GM18951 (cell line): ENCODE measurements at regions not wholly inside any gene's neighbourhood (a gene's known extent, or its start where the extent isn't known, plus 50 kb on each side); places are given as distances from the start of the nearest gene placed in this dataset.

Experiments
- POLR2A ChIP-seq: IDR thresholded peaks from 4 replicates; pipeline ENCODE4 v1.6.1; 2011; ENCODE audit warnings: mild to moderate bottlenecking; ENCODE audit not compliant: insufficient read length, insufficient read depth; ENCODE audit errors: extremely low read depth
- in situ Hi-C: fragments of 300-500 bp; cut with MboI; formaldehyde crosslinking; loops from one replicate; pipeline ENCODE4 v1.12.0; 2022; ENCODE audit warnings: low sequenced_read_pairs, mixed read lengths, inconsistent platforms; ENCODE audit not compliant: unreplicated experiment

GRCh38 chr15:98523912-98524662 is 124.3 kb upstream of the IGF1R start:
- no peak for TF ChIP-seq POLR2A
- in situ Hi-C loops: loop anchor here (10.0 kb wide), 1 partner anchor 131 kb away; no protein-coding TSS in a partner anchor

GRCh38 chr15:98524838-98525660 is 123.3 kb upstream of the IGF1R start:
- no peak for TF ChIP-seq POLR2A
- in situ Hi-C loops: loop anchor here (10.0 kb wide), 1 partner anchor 130 kb away; no protein-coding TSS in a partner anchor

- no peak for TF ChIP-seq POLR2A
- in situ Hi-C loops: loop anchor here (10.0 kb wide), 1 partner anchor 129 kb away; no protein-coding TSS in a partner anchor
These were observed 122.7 kb upstream of the IGF1R start for GRCh38 chr15:98525661-98526001.

GRCh38 chr15:98526094-98526493 is 122.2 kb upstream of the IGF1R start:
- no peak for TF ChIP-seq POLR2A
- in situ Hi-C loops: loop anchor here (10.0 kb wide), 1 partner anchor 129 kb away; no protein-coding TSS in a partner anchor

GRCh38 chr15:98528046-98528725 is 120.2 kb upstream of the IGF1R start:
- in situ Hi-C loops: loop anchor here (10.0 kb wide), 1 partner anchor 127 kb away; no protein-coding TSS in a partner anchor
- TF ChIP-seq POLR2A: no peak

- TF ChIP-seq POLR2A: no peak
- in situ Hi-C loops: loop anchor here (10.0 kb wide), 1 partner anchor 125 kb away; no protein-coding TSS in a partner anchor
These were observed 118.9 kb upstream of the IGF1R start for GRCh38 chr15:98529205-98530145.

GRCh38 chr15:98530570-98530969 is 117.8 kb upstream of the IGF1R start:
- no peak for TF ChIP-seq POLR2A
- in situ Hi-C loops: no loop called here

GRCh38 chr15:98532063-98532462 is 116.3 kb upstream of the IGF1R start:
- in situ Hi-C loops: no loop called here
- no peak for TF ChIP-seq POLR2A

- in situ Hi-C loops: no loop called here
- TF ChIP-seq POLR2A: no peak
These were observed 111.4 kb upstream of the IGF1R start for GRCh38 chr15:98536976-98537375.

GRCh38 chr15:98537516-98538060 is 110.8 kb upstream of the IGF1R start:
- TF ChIP-seq POLR2A: no peak
- in situ Hi-C loops: no loop called here

- TF ChIP-seq POLR2A: no peak
- in situ Hi-C loops: no loop called here
These were observed 106.8 kb upstream of the IGF1R start for GRCh38 chr15:98541519-98541918.

GRCh38 chr15:98543237-98543636 is 105.1 kb upstream of the IGF1R start:
- TF ChIP-seq POLR2A: no peak
- in situ Hi-C loops: no loop called here
